Astrocyte (in vitro differentiated cells and primary cell): ENCODE measurements at regions not wholly inside any gene's neighbourhood (a gene's known extent, or its start where the extent isn't known, plus 50 kb on each side); places are given as distances from the start of the nearest gene placed in this dataset.

Experiments
- DNase-seq: peaks from one replicate; pipeline ENCODE4 v3.0.0-alpha.2; 2010; ENCODE audit warnings: low read depth
- FAIRE-seq: peaks from 2 replicates; lab custom pipeline; 2011; peaks lifted over from hg19 to GRCh38; lab: Jason Lieb, UNC
- H2AFZ ChIP-seq: 2 replicates; pipeline ENCODE4 v1.6.0; 2012; ENCODE audit warnings: low read depth, low read length, inconsistent platforms
- H3K27ac ChIP-seq: 2 replicates; pipeline ENCODE4 v1.5.1; 2011; ENCODE audit warnings: low read depth, low read length, inconsistent platforms
- H3K27me3 ChIP-seq: 2 replicates; pipeline ENCODE4 v1.6.0; 2011; ENCODE audit warnings: low read length, inconsistent platforms; ENCODE audit not compliant: insufficient read depth
- H3K36me3 ChIP-seq: 2 replicates; pipeline ENCODE4 v1.5.1; 2011; ENCODE audit warnings: low read length, inconsistent platforms; ENCODE audit not compliant: insufficient read depth
- H3K4me1 ChIP-seq: 2 replicates; pipeline ENCODE4 v1.5.1; 2011; ENCODE audit warnings: low read length, inconsistent platforms; ENCODE audit not compliant: insufficient read depth
- H3K4me2 ChIP-seq: 2 replicates; pipeline ENCODE4 v1.6.0; 2012; ENCODE audit warnings: low read length, inconsistent platforms
- H3K4me3 ChIP-seq: 2 replicates; pipeline ENCODE4 v1.5.1; 2011; ENCODE audit warnings: low read depth, mild to moderate bottlenecking, low read length, inconsistent platforms; ENCODE audit not compliant: insufficient read depth
- H3K79me2 ChIP-seq: 2 replicates; pipeline ENCODE4 v1.6.0; 2012; ENCODE audit warnings: mild to moderate bottlenecking, low read length, inconsistent platforms; ENCODE audit not compliant: insufficient read depth
- H3K9ac ChIP-seq: 2 replicates; pipeline ENCODE4 v1.6.0; 2012; ENCODE audit warnings: mild to moderate bottlenecking, low read length, inconsistent platforms
- H3K9me3 ChIP-seq: 2 replicates; pipeline ENCODE4 v1.5.1; 2012; ENCODE audit warnings: low read depth, mild to moderate bottlenecking, low read length, inconsistent platforms; ENCODE audit not compliant: insufficient read depth
- H4K20me1 ChIP-seq: 2 replicates; pipeline ENCODE4 v1.6.0; 2012; ENCODE audit warnings: low read length, inconsistent platforms; ENCODE audit not compliant: insufficient read depth
- H3K27ac Mint-ChIP-seq: one replicate; pipeline ENCODE4 v1.8.0; 2021; ENCODE audit warnings: mild to moderate bottlenecking, mixed read lengths; ENCODE audit not compliant: unreplicated experiment
- H3K27me3 Mint-ChIP-seq: one replicate; pipeline ENCODE4 v1.8.0; 2021; ENCODE audit warnings: low read depth, mixed read lengths; ENCODE audit not compliant: unreplicated experiment
- H3K36me3 Mint-ChIP-seq: one replicate; pipeline ENCODE4 v1.8.0; 2021; ENCODE audit warnings: low read depth, mixed read lengths; ENCODE audit not compliant: unreplicated experiment
- H3K4me1 Mint-ChIP-seq: one replicate; pipeline ENCODE4 v1.8.0; 2021; ENCODE audit warnings: low read depth, mixed read lengths; ENCODE audit not compliant: unreplicated experiment
- H3K4me3 Mint-ChIP-seq: one replicate; pipeline ENCODE4 v1.8.0; 2021; ENCODE audit warnings: mild to moderate bottlenecking, moderate library complexity, mixed read lengths; ENCODE audit not compliant: unreplicated experiment
- H3K9me3 Mint-ChIP-seq: one replicate; pipeline ENCODE4 v1.8.0; 2021; ENCODE audit warnings: mild to moderate bottlenecking, mixed read lengths; ENCODE audit not compliant: unreplicated experiment
- EZH2 ChIP-seq: IDR thresholded peaks from 2 replicates; pipeline ENCODE4 v1.6.1; 2012; ENCODE audit warnings: mild to moderate bottlenecking, low read length, inconsistent platforms; ENCODE audit not compliant: insufficient read depth
- TF ChIP-seq, protein P1 (sequence below): IDR thresholded peaks from 2 replicates; pipeline ENCODE4 v1.5.1; 2011; ENCODE audit warnings: low read depth, mild to moderate bottlenecking, inconsistent platforms, low read length, moderate library complexity; ENCODE audit not compliant: insufficient read depth

DNA sequence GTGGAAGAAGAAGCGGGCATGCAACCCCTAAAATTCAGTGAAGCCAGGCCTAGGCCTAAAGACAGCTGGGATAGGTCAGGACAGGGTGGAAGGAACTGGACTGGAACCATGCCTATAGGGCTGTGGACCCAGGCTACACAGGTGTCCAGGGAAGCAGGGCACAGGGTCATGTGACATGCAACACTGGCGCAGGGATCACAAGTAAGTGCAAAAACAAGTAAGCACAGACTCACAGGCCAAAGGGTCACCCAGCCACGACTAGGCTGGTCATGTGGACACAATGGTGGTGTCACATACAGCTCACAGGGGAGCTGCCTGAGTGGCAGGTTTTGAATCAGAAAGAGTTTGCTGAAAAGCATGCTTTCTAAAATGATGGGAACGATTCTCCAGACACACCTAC, 195.7 kb downstream of the SPTSSA start:
- peaks cover 2% of the 10 kb centered on the region for H3K27me3 Mint-ChIP-seq
- Histone ChIP-seq H4K20me1 (no peaks in the 10 kb centered on the region), H3K4me1 (no peaks in the 10 kb centered on the region), H3K27ac (no peak overlapping the region), H3K9me3 (no peaks in the 10 kb centered on the region), H3K9ac (no peak overlapping the region), H3K4me3 (no peak overlapping the region), H3K79me2 (no peaks in the 10 kb centered on the region), H3K36me3 (no peaks in the 10 kb centered on the region), H3K4me2 (no peak overlapping the region), H3K27me3 (no peaks in the 10 kb centered on the region), H2AFZ (no peak overlapping the region)
- no peak for DNase-seq
- no peak overlapping the region for H3K27ac Mint-ChIP-seq
- no peak overlapping the region for H3K4me3 Mint-ChIP-seq
- no peak for FAIRE-seq
- H3K4me1 Mint-ChIP-seq: peaks cover 2% of the 10 kb centered on the region
- no peaks in the 10 kb centered on the region for H3K36me3 Mint-ChIP-seq
- no peaks in the 10 kb centered on the region for H3K9me3 Mint-ChIP-seq
- no peak for TF ChIP-seq EZH2
- TF ChIP-seq, protein P1, sequence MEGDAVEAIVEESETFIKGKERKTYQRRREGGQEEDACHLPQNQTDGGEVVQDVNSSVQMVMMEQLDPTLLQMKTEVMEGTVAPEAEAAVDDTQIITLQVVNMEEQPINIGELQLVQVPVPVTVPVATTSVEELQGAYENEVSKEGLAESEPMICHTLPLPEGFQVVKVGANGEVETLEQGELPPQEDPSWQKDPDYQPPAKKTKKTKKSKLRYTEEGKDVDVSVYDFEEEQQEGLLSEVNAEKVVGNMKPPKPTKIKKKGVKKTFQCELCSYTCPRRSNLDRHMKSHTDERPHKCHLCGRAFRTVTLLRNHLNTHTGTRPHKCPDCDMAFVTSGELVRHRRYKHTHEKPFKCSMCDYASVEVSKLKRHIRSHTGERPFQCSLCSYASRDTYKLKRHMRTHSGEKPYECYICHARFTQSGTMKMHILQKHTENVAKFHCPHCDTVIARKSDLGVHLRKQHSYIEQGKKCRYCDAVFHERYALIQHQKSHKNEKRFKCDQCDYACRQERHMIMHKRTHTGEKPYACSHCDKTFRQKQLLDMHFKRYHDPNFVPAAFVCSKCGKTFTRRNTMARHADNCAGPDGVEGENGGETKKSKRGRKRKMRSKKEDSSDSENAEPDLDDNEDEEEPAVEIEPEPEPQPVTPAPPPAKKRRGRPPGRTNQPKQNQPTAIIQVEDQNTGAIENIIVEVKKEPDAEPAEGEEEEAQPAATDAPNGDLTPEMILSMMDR: no peak

DNA sequence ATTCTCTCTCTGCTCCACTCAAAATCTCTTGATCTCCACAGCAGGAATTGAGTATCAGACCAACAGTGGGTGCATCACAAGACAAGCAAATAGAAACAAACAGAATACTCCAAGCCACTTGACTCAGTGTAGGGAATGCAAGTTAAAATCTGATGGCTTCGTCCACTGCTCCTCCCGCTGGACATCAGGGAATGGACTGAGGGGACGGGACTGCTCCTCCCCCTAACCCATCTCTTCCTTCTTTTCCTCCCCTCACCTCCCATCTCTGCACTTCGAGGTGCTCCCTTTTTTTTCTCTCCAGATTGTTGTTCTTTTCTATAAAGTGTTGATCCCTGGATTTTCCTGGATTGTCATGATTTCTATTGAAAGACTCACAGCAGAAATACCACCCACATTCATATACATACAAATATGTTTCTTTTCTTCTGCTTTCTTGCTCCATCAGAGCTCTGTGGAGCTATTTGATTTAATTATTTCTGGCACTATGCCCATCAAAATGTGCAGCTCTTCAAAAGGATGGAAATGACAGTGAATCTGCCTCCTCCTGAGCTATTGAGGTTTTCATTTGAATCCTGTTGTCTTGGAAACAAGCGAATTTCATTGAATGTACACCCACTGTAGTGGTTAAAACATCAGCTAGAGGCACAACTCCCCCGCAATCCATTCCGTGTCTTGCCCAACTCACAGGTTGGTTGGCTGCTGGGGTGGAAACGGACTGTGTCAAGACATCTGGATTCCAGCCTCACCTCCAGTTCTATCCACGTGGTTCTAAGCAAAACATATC, 199.7 kb downstream of the SPTSSA start:
- Histone ChIP-seq H2AFZ (no peak overlapping the region), H3K4me3 (no peak overlapping the region), H4K20me1 (no peaks in the 10 kb centered on the region), H3K36me3 (no peaks in the 10 kb centered on the region), H3K79me2 (no peaks in the 10 kb centered on the region), H3K27ac (no peak overlapping the region), H3K4me1 (no peaks in the 10 kb centered on the region), H3K9me3 (no peaks in the 10 kb centered on the region), H3K27me3 (peaks cover 7% of the 10 kb centered on the region), H3K9ac (no peak overlapping the region), H3K4me2 (no peak overlapping the region)
- Mint-ChIP-seq H3K27me3 (peaks cover 4% of the 10 kb centered on the region), H3K4me3 (no peak overlapping the region), H3K9me3 (no peaks in the 10 kb centered on the region), H3K27ac (no peak overlapping the region), H3K36me3 (no peaks in the 10 kb centered on the region), H3K4me1 (peaks cover 5% of the 10 kb centered on the region)
- DNase-seq (no peak), FAIRE-seq (no peak)
- TF ChIP-seq, protein P1: no peak
- no peak for TF ChIP-seq EZH2

DNA sequence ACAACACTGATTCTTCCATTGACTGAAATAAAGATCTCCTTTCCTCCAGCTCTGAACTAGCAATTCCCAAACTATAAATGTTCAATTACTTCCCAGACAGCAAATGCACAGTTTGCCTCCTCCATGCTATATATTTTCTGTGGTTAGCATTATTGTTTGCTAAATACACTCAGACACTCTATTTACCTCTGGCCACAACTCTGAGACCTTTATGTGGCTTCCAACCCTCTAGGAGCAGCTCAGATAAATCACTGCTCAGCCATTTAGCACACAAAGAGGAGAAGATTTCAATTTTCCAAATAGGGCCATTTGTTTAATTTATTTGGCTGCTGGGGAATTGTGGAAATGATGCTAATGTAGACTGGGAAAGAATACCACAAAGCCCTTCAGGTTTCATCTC, 202.0 kb downstream of the SPTSSA start:
- Histone ChIP-seq H3K9ac (no peak overlapping the region), H3K36me3 (no peaks in the 10 kb centered on the region), H2AFZ (no peak overlapping the region), H3K79me2 (no peaks in the 10 kb centered on the region), H3K9me3 (no peaks in the 10 kb centered on the region), H3K4me3 (no peak overlapping the region), H3K27ac (no peak overlapping the region), H3K4me2 (no peak overlapping the region), H3K4me1 (no peaks in the 10 kb centered on the region), H4K20me1 (no peaks in the 10 kb centered on the region), H3K27me3 (peaks cover 7% of the 10 kb centered on the region)
- peaks cover 4% of the 10 kb centered on the region for H3K27me3 Mint-ChIP-seq
- H3K36me3 Mint-ChIP-seq: no peaks in the 10 kb centered on the region
- H3K27ac Mint-ChIP-seq: no peak overlapping the region
- no peaks in the 10 kb centered on the region for H3K9me3 Mint-ChIP-seq
- FAIRE-seq (no peak), DNase-seq (no peak)
- H3K4me3 Mint-ChIP-seq: no peak overlapping the region
- peaks cover 5% of the 10 kb centered on the region for H3K4me1 Mint-ChIP-seq
- TF ChIP-seq, protein P1: no peak
- TF ChIP-seq EZH2: no peak
